ENCODE measurements at regions not wholly inside any gene's neighbourhood (a gene's known extent, or its start where the extent isn't known, plus 50 kb on each side); places are given as distances from the start of the nearest gene placed in this dataset.

DNA sequence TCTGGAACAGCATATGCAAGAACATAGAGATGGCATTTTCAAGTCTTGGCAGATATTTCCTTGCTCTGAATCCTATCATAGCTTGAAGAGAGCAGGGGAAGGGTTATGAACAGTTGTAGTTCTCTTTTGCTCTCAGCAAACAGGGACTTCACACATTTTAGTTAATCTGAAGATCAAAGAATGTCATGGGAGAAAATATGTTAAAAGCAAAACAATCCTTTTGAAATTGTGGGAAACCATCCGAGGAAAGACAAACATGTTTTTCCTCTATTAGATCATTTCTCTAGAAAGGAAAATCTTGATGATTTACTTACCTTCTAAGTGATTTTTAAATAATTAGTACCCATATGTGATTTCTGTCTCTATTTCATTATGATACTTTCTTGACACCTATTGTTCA lies 77.8 kb upstream of the DCBLD2 start:
- Histone ChIP-seq H2AFZ (ENCODE audit: low read depth, low read length) (no peak overlapping the region), H3K4me2 (ENCODE audit: low read length) (no peak overlapping the region), H3K36me3 (ENCODE audit: insufficient read depth, low read length) (no peaks in the 10 kb centered on the region), H3K27ac (ENCODE audit: low read depth, low read length) (peak overlapping the region; percentile 84), H3K4me1 (ENCODE audit: insufficient read depth, low read length) (peaks cover 37% of the 10 kb centered on the region), H3K9ac (ENCODE audit: low read length) (no peak overlapping the region), H3K9me3 (ENCODE audit: insufficient read depth, low read depth, low read length) (no peaks in the 10 kb centered on the region), H4K20me1 (ENCODE audit: insufficient read depth, low read length) (no peaks in the 10 kb centered on the region), H3K4me3 (ENCODE audit: insufficient read depth, low read depth, low read length) (no peak overlapping the region), H3K79me2 (ENCODE audit: insufficient read depth, low read length) (peaks cover 55% of the 10 kb centered on the region), H3K27me3 (ENCODE audit: insufficient read depth, low read length) (no peaks in the 10 kb centered on the region)
- Mint-ChIP-seq H3K27me3 (ENCODE audit: low read depth, unreplicated experiment) (no peaks in the 10 kb centered on the region), H3K36me3 (ENCODE audit: low read depth, unreplicated experiment) (no peaks in the 10 kb centered on the region), H3K27ac (ENCODE audit: unreplicated experiment) (peak overlapping the region; percentile 20), H3K9me3 (ENCODE audit: unreplicated experiment) (peaks cover 5% of the 10 kb centered on the region), H3K4me3 (ENCODE audit: unreplicated experiment) (no peak overlapping the region), H3K4me1 (ENCODE audit: low read depth, unreplicated experiment) (peaks cover 40% of the 10 kb centered on the region)
- peak; percentile 75 for FAIRE-seq
- TF ChIP-seq, protein P1, sequence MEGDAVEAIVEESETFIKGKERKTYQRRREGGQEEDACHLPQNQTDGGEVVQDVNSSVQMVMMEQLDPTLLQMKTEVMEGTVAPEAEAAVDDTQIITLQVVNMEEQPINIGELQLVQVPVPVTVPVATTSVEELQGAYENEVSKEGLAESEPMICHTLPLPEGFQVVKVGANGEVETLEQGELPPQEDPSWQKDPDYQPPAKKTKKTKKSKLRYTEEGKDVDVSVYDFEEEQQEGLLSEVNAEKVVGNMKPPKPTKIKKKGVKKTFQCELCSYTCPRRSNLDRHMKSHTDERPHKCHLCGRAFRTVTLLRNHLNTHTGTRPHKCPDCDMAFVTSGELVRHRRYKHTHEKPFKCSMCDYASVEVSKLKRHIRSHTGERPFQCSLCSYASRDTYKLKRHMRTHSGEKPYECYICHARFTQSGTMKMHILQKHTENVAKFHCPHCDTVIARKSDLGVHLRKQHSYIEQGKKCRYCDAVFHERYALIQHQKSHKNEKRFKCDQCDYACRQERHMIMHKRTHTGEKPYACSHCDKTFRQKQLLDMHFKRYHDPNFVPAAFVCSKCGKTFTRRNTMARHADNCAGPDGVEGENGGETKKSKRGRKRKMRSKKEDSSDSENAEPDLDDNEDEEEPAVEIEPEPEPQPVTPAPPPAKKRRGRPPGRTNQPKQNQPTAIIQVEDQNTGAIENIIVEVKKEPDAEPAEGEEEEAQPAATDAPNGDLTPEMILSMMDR (IDR thresholded peaks at IDR 0.05; ENCODE audit: insufficient read depth, low read depth, low read length): no peak
- no peak for TF ChIP-seq EZH2 (IDR thresholded peaks at IDR 0.05; ENCODE audit: insufficient read depth, low read length)
- DNase-seq (ENCODE audit: low read depth): no peak

DNA sequence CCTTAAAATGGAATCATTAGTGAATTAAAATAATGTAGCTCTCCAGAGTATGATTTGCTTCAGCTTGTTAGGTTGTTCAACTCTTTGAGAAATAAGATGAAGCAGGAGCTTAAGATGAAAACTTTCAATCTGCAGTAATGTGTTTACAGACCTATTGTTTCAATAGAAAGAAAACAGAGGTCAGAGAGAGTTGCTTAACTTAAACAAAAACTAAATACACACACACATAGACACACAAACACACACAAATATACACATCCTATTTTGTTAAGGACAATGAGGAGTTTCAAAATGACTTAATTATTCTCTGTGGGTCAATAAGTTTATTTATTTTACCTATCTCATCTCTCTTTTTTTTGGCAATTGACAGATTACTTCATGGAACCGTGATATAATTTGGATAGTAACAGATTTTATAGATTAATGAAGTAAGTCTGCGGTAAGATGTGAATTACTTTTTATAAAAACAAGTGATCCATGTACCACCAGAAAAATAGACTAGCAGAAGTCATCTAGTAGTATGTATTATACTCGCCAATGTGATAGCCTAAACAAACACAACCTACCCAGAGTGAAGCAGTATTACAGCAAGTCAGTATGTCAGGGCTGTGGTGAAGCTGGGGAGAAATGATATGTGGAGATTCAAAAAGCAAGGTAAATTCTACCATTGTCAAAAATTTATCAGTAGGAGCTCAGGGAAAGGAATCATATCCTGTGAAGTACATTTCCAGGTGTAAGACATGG lies 76.7 kb upstream of the DCBLD2 start:
- H3K4me3 Mint-ChIP-seq (ENCODE audit: unreplicated experiment): no peak overlapping the region
- no peaks in the 10 kb centered on the region for H3K36me3 ChIP-seq (ENCODE audit: insufficient read depth, low read length)
- H3K4me1 Mint-ChIP-seq (ENCODE audit: low read depth, unreplicated experiment): peaks cover 35% of the 10 kb centered on the region
- H3K36me3 Mint-ChIP-seq (ENCODE audit: low read depth, unreplicated experiment): no peaks in the 10 kb centered on the region
- no peak overlapping the region for H3K4me3 ChIP-seq (ENCODE audit: insufficient read depth, low read depth, low read length)
- H3K79me2 ChIP-seq (ENCODE audit: insufficient read depth, low read length): peaks cover 50% of the 10 kb centered on the region
- H3K4me2 ChIP-seq (ENCODE audit: low read length): peak overlapping the region; percentile 69
- TF ChIP-seq EZH2 (IDR thresholded peaks at IDR 0.05; ENCODE audit: insufficient read depth, low read length): no peak
- H4K20me1 ChIP-seq (ENCODE audit: insufficient read depth, low read length): no peaks in the 10 kb centered on the region
- H3K4me1 ChIP-seq (ENCODE audit: insufficient read depth, low read length): peaks cover 26% of the 10 kb centered on the region
- peak; percentile 17 for FAIRE-seq
- no peaks in the 10 kb centered on the region for H3K27me3 Mint-ChIP-seq (ENCODE audit: low read depth, unreplicated experiment)
- H3K27me3 ChIP-seq (ENCODE audit: insufficient read depth, low read length): no peaks in the 10 kb centered on the region
- H3K9me3 ChIP-seq (ENCODE audit: insufficient read depth, low read depth, low read length): no peaks in the 10 kb centered on the region
- H3K9ac ChIP-seq (ENCODE audit: low read length): peak overlapping the region; percentile 57
- peak; percentile 56 for DNase-seq (ENCODE audit: low read depth)
- H3K27ac ChIP-seq (ENCODE audit: low read depth, low read length): peak overlapping the region; percentile 84
- peaks cover 5% of the 10 kb centered on the region for H3K9me3 Mint-ChIP-seq (ENCODE audit: unreplicated experiment)
- H3K27ac Mint-ChIP-seq (ENCODE audit: unreplicated experiment): peak overlapping the region; percentile 86
- H2AFZ ChIP-seq (ENCODE audit: low read depth, low read length): no peak overlapping the region

DNA sequence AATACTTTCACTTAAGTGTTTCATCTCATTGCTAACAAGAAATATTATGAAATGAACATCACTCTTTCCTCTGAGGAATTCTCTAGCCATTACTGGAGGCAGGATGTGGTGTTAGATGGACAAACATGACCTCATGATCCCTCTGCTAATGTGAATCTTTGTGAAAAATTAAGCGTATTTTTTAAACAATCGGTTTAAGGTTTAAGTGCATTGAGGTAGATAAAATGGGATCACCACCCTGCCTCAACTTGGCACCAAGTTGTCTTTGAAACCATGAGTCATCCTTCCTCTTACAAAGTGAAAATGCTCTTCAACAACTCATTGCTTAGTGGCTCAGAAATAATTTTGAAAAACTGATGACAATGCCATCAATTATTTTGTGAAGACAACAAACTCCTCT lies 76.0 kb upstream of the DCBLD2 start:
- no peaks in the 10 kb centered on the region for H3K36me3 Mint-ChIP-seq (ENCODE audit: low read depth, unreplicated experiment)
- H3K9me3 ChIP-seq (ENCODE audit: insufficient read depth, low read depth, low read length): no peaks in the 10 kb centered on the region
- peak overlapping the region; percentile 69 for H3K4me2 ChIP-seq (ENCODE audit: low read length)
- no peak overlapping the region for H2AFZ ChIP-seq (ENCODE audit: low read depth, low read length)
- peaks cover 25% of the 10 kb centered on the region for H3K4me1 ChIP-seq (ENCODE audit: insufficient read depth, low read length)
- H3K4me3 ChIP-seq (ENCODE audit: insufficient read depth, low read depth, low read length): no peak overlapping the region
- H3K27me3 Mint-ChIP-seq (ENCODE audit: low read depth, unreplicated experiment): no peaks in the 10 kb centered on the region
- DNase-seq (ENCODE audit: low read depth): peak; percentile 99
- peak overlapping the region; percentile 84 for H3K27ac ChIP-seq (ENCODE audit: low read depth, low read length)
- peak; percentile 94 for FAIRE-seq
- peaks cover 7% of the 10 kb centered on the region for H3K9me3 Mint-ChIP-seq (ENCODE audit: unreplicated experiment)
- TF ChIP-seq EZH2 (IDR thresholded peaks at IDR 0.05; ENCODE audit: insufficient read depth, low read length): no peak
- TF ChIP-seq, protein P1 (IDR thresholded peaks at IDR 0.05; ENCODE audit: insufficient read depth, low read depth, low read length): no peak
- peaks cover 47% of the 10 kb centered on the region for H3K79me2 ChIP-seq (ENCODE audit: insufficient read depth, low read length)
- peaks cover 35% of the 10 kb centered on the region for H3K4me1 Mint-ChIP-seq (ENCODE audit: low read depth, unreplicated experiment)
- no peaks in the 10 kb centered on the region for H3K36me3 ChIP-seq (ENCODE audit: insufficient read depth, low read length)
- H4K20me1 ChIP-seq (ENCODE audit: insufficient read depth, low read length): no peaks in the 10 kb centered on the region
- H3K4me3 Mint-ChIP-seq (ENCODE audit: unreplicated experiment): no peak overlapping the region
- H3K27me3 ChIP-seq (ENCODE audit: insufficient read depth, low read length): no peaks in the 10 kb centered on the region
- H3K9ac ChIP-seq (ENCODE audit: low read length): peak overlapping the region; percentile 57
- H3K27ac Mint-ChIP-seq (ENCODE audit: unreplicated experiment): peak overlapping the region; percentile 86
